HCT116 (cell line): ENCODE measurements at regions not wholly inside any gene's neighbourhood (a gene's known extent, or its start where the extent isn't known, plus 50 kb on each side); places are given as distances from the start of the nearest gene placed in this dataset.

Experiments
- CTCF ChIP-seq, 3 experiments: fragments of 200-600 bp in 1 of 3; sonication (generic) in 1 of 3; IDR thresholded peaks in 2 of 3; conservative IDR thresholded peaks in 1 of 3; 2 replicates each; pipeline ENCODE4 v1.5.1; 2012 to 2017; ENCODE audit warnings: low read depth in 2 of 3, low read length in 2 of 3, antibody characterized with exemption in 1 of 3, borderline replicate concordance in 1 of 3, control low read depth in 1 of 3, mild to moderate bottlenecking in 1 of 3, mixed read lengths in 1 of 3, mixed run types in 1 of 3, moderate library complexity in 1 of 3; ENCODE audit not compliant: insufficient read depth in 1 of 3
- EZH2 ChIP-seq: fragments of 200-600 bp; sonication (generic); IDR thresholded peaks from 2 replicates; pipeline ENCODE4 v1.6.1; 2017; ENCODE audit warnings: antibody characterized with exemption, mixed run types
- EZH2phosphoT487 ChIP-seq: fragments of 200-600 bp; IDR thresholded peaks from 2 replicates; pipeline ENCODE4 v1.6.1; 2018; ENCODE audit warnings: antibody characterized with exemption, borderline replicate concordance
- FOSL1 ChIP-seq: IDR thresholded peaks from 2 replicates; pipeline ENCODE4 v1.6.1; 2012; ENCODE audit warnings: low read depth
- MAX ChIP-seq: IDR thresholded peaks from 2 replicates; pipeline ENCODE4 v1.6.1; 2012
- POLR2A ChIP-seq: IDR thresholded peaks from 2 replicates; pipeline ENCODE4 v1.7.0; 2011; ENCODE audit warnings: borderline replicate concordance; ENCODE audit not compliant: insufficient read depth, insufficient read length; ENCODE audit errors: extremely low read depth
- RAD21 ChIP-seq: IDR thresholded peaks from 2 replicates; pipeline ENCODE4 v1.6.1; 2012; ENCODE audit warnings: low read depth, mild to moderate bottlenecking
- REST ChIP-seq: IDR thresholded peaks from 2 replicates; pipeline ENCODE4 v1.6.1; 2012; ENCODE audit warnings: low read depth
- SIN3A ChIP-seq: IDR thresholded peaks from 2 replicates; pipeline ENCODE4 v1.6.1; 2012; ENCODE audit warnings: low read depth

GRCh38 chr6:87990871-87991270 is 56.8 kb upstream of the SPACA1 start:
- TF ChIP-seq CTCF (IDR thresholded peaks at IDR 0.05 in 2 of 3, conservative IDR thresholded peaks at IDR 0.05 in 1 of 3; ENCODE audit: borderline replicate concordance in 1 of 3, insufficient read depth in 1 of 3, low read depth in 2 of 3, low read length in 2 of 3), result no peak
- TF ChIP-seq RAD21, result no peak
- TF ChIP-seq MAX, result no peak
- TF ChIP-seq EZH2, result no peak
- no peak for TF ChIP-seq FOSL1
- no peak for TF ChIP-seq REST
- no peak for TF ChIP-seq POLR2A
- TF ChIP-seq EZH2phosphoT487, result no peak
- no peak for TF ChIP-seq SIN3A
